Ascending aorta (tissue), 2 donors: ENCODE measurements at regions not wholly inside any gene's neighbourhood (a gene's known extent, or its start where the extent isn't known, plus 50 kb on each side); places are given as distances from the start of the nearest gene placed in this dataset.
"Not testable (repeated sequence)": the region's sequence is repeated elsewhere in the genome, so short reads cannot be mapped to it uniquely, and the experiment has no call there.

ENCODE experiments used
- DNase-seq, 2 donors: peaks; one replicate each; pipeline ENCODE4 v3.0.0-alpha.2; 2019; ENCODE audit warnings: low spot score in 2 of 2
- H3K27ac ChIP-seq, 2 donors: fragments of 200-600 bp; sonication (generic); one replicate each; pipeline ENCODE4 v1.5.1; 2016 to 2017; ENCODE audit warnings: mild to moderate bottlenecking in 1 of 2
- H3K27me3 ChIP-seq: fragments of 200-600 bp; sonication (generic); one replicate; pipeline ENCODE4 v1.5.1; 2017
- H3K36me3 ChIP-seq, 2 donors: fragments of 200-600 bp; sonication (generic); one replicate each; pipeline ENCODE4 v1.5.1; 2016
- H3K4me1 ChIP-seq, 2 donors: fragments of 200-600 bp; sonication (generic); one replicate each; pipeline ENCODE4 v1.5.1; 2016 to 2017; ENCODE audit warnings: mild to moderate bottlenecking in 1 of 2
- H3K4me3 ChIP-seq, 2 donors: fragments of 200-600 bp; sonication (generic); one replicate each; pipeline ENCODE4 v1.5.1; 2016 to 2017; ENCODE audit warnings: mild to moderate bottlenecking in 1 of 2
- H3K9me3 ChIP-seq, 2 donors: fragments of 200-600 bp; sonication (generic); one replicate each; pipeline ENCODE4 v1.5.1; 2016
- CTCF ChIP-seq, 3 experiments: fragments of 200-600 bp in 2 of 3; fragments of 450-650 bp in 1 of 3; sonication (generic) in 2 of 3; IDR thresholded peaks; one replicate each; pipeline ENCODE4 v1.5.1; 2016 to 2019; ENCODE audit warnings: antibody characterized with exemption in 3 of 3, mild to moderate bottlenecking in 1 of 3, moderate library complexity in 1 of 3
- intact Hi-C: fragments of 100-400 bp; cut with DNase I; formaldehyde crosslinking; loops from one replicate; pipeline ENCODE4 v1.15.1; 2023

- intact Hi-C loops: no loop called here
- Histone ChIP-seq H3K4me1 (no peaks in the 10 kb centered on the region), H3K4me3 (no peak overlapping the region), H3K9me3 (no peaks in the 10 kb centered on the region), H3K27me3 (no peaks in the 10 kb centered on the region), H3K27ac (no peak overlapping the region), H3K36me3 (no peaks in the 10 kb centered on the region)
- TF ChIP-seq CTCF (IDR thresholded peaks at IDR 0.05): no peak
- no peak for DNase-seq
Observed at GRCh38 chr7:13749636-13750035, 239.8 kb downstream of the ETV1 start.

GRCh38 chr7:13751766-13752165 is 237.7 kb downstream of the ETV1 start:
- DNase-seq: no peak
- no peak for TF ChIP-seq CTCF (IDR thresholded peaks at IDR 0.05)
- Histone ChIP-seq H3K27me3 (no peaks in the 10 kb centered on the region), H3K36me3 (no peaks in the 10 kb centered on the region), H3K9me3 (no peaks in the 10 kb centered on the region), H3K27ac (no peak overlapping the region), H3K4me1 (no peaks in the 10 kb centered on the region), H3K4me3 (no peak overlapping the region)
- intact Hi-C loops: no loop called here

- Histone ChIP-seq H3K27ac (no peak overlapping the region), H3K9me3 (no peaks in the 10 kb centered on the region), H3K27me3 (no peaks in the 10 kb centered on the region), H3K4me1 (no peaks in the 10 kb centered on the region), H3K36me3 (no peaks in the 10 kb centered on the region), H3K4me3 (no peak overlapping the region)
- intact Hi-C loops: no loop called here
- DNase-seq: no peak
- TF ChIP-seq CTCF (IDR thresholded peaks at IDR 0.05): no peak
Observed at GRCh38 chr7:13757841-13758240, 231.6 kb downstream of the ETV1 start.

GRCh38 chr7:13765853-13766252 is 223.6 kb downstream of the ETV1 start:
- H3K27me3 ChIP-seq, H3K36me3 ChIP-seq, H3K27ac ChIP-seq, DNase-seq, H3K9me3 ChIP-seq, H3K4me3 ChIP-seq, H3K4me1 ChIP-seq, intact Hi-C loops: not testable (repeated sequence)

GRCh38 chr7:13770305-13770704 is 219.2 kb downstream of the ETV1 start:
- Histone ChIP-seq H3K9me3 (no peaks in the 10 kb centered on the region), H3K36me3 (no peaks in the 10 kb centered on the region), H3K4me3 (no peak overlapping the region), H3K27ac (no peak overlapping the region), H3K4me1 (no peaks in the 10 kb centered on the region), H3K27me3 (no peaks in the 10 kb centered on the region)
- intact Hi-C loops: no loop called here
- DNase-seq: no peak
- TF ChIP-seq CTCF (IDR thresholded peaks at IDR 0.05): no peak

- H3K9me3 ChIP-seq: no peaks in the 10 kb centered on the region
- TF ChIP-seq CTCF (IDR thresholded peaks at IDR 0.05): no peak
- H3K36me3 ChIP-seq: no peaks in the 10 kb centered on the region
- intact Hi-C loops: no loop called here
- H3K4me3 ChIP-seq: no peak overlapping the region
- no peak for DNase-seq
- H3K27ac ChIP-seq: no peak overlapping the region
- no peaks in the 10 kb centered on the region for H3K4me1 ChIP-seq
- H3K27me3 ChIP-seq: no peaks in the 10 kb centered on the region
Observed at GRCh38 chr7:13774976-13775375, 214.5 kb downstream of the ETV1 start.
